HepG2 (cell line): ENCODE measurements at regions not wholly inside any gene's neighbourhood (a gene's known extent, or its start where the extent isn't known, plus 50 kb on each side); places are given as distances from the start of the nearest gene placed in this dataset.

Experiments
- ATF5 ChIP-seq: sonication (generic); formaldehyde crosslinking; IDR thresholded peaks from 2 replicates; pipeline ENCODE4 v1.4.0; 2020; ENCODE audit warnings: mild to moderate bottlenecking, low read depth, missing genetic modification reagents
- ZNF256 ChIP-seq: sonication (generic); formaldehyde crosslinking; conservative IDR thresholded peaks from 2 replicates; pipeline ENCODE4 v1.4.0; 2020; ENCODE audit warnings: missing genetic modification reagents
- TF ChIP-seq, protein P1 (sequence below): sonication (generic); formaldehyde crosslinking; IDR thresholded peaks from 2 replicates; pipeline ENCODE4 v1.4.0; 2020; ENCODE audit warnings: missing genetic modification reagents

- TF ChIP-seq ZNF256 (no peak), ATF5 (CRISPR knock-in tag) (no peak)
- TF ChIP-seq, protein P1, sequence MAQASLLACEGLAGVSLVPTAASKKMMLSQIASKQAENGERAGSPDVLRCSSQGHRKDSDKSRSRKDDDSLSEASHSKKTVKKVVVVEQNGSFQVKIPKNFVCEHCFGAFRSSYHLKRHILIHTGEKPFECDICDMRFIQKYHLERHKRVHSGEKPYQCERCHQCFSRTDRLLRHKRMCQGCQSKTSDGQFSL (CRISPR knock-in tag), result no peak
Observed at GRCh38 chr18:79624356-79625170, 55.0 kb upstream of the CTDP1 start.
